ENCODE measurements at regions not wholly inside any gene's neighbourhood (a gene's known extent, or its start where the extent isn't known, plus 50 kb on each side); places are given as distances from the start of the nearest gene placed in this dataset.

DNA sequence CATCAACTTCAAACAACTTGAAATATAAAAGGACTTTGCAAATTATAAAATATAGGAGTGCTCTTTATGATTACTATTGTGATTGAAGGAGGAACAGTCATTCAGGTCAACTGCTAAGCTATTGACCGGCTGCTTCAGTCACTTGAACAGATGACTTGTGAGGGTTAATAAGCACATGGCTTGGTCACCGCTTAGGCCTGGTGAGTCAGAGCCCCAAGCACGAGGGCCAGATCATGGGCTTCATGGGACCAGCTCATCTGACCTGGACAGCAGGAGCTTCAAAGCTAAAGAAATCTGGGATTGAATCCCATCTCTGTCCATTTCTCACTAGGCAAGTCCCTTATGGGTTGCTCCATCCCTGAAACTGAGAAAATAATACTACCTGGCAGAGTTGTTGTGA is 60.4 kb upstream of the ADO start:
- no peak for DNase-seq (ENCODE audit: extremely low read depth, insufficient read length)
- Histone ChIP-seq H3K36me3 (ENCODE audit: control insufficient read depth, insufficient read depth, low read length) (no peaks in the 10 kb centered on the region), H3K4me3 (replicated peaks; ENCODE audit: low read depth, low read length) (no peak overlapping the region), H3K27me3 (replicated peaks; ENCODE audit: control insufficient read depth, insufficient read depth, low read length) (no peaks in the 10 kb centered on the region)
- TF ChIP-seq CTCF (IDR thresholded peaks at IDR 0.05; ENCODE audit: insufficient read depth, low read length, poor library complexity, severe bottlenecking) = no peak

GRCh38 chr10:62745581-62745980 is 58.9 kb upstream of the ADO start:
- Histone ChIP-seq H3K4me3 (replicated peaks; ENCODE audit: low read depth, low read length) (no peak overlapping the region), H3K36me3 (ENCODE audit: control insufficient read depth, insufficient read depth, low read length) (no peaks in the 10 kb centered on the region), H3K27me3 (replicated peaks; ENCODE audit: control insufficient read depth, insufficient read depth, low read length) (no peaks in the 10 kb centered on the region)
- no peak for DNase-seq (ENCODE audit: extremely low read depth, insufficient read length)
- TF ChIP-seq CTCF (IDR thresholded peaks at IDR 0.05; ENCODE audit: insufficient read depth, low read length, poor library complexity, severe bottlenecking) = no peak

DNA sequence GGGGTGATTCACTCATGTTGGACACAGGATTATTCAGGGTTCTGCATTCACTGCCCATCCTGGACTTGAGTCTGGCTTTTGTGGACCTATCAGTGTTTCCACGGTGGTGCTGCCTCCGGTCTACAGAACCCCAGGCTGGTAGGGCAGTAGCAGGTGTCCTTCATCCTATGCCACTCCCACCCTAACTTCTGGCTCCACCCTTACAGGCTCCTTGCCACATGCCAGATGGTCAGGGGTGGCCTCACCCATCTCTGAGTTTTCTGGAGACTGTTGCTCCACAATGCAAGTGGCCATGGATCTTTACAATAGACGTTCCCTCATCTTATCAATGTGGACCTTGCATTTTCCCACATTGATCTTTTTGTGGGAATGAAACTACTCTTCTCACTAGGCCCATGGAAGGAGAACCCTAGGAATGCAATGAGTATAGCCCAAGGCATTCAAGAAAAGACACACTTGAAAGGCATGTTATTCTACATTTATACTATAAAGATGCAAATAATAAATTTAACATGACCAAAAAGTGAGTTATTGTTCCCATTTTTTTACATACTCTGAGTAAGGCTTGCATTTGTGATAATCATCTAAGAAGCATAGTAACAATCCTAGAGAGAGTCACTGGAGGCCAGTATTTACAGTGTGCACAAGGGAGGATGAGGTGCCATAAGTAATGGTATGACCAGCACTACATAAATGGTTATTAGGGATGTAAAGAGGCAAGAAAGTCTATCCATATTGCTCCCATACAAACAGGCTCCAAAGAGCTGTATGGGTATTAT is 57.4 kb upstream of the ADO start:
- no peak for DNase-seq (ENCODE audit: extremely low read depth, insufficient read length)
- TF ChIP-seq CTCF (IDR thresholded peaks at IDR 0.05; ENCODE audit: insufficient read depth, low read length, poor library complexity, severe bottlenecking) = no peak
- no peaks in the 10 kb centered on the region for H3K36me3 ChIP-seq (ENCODE audit: control insufficient read depth, insufficient read depth, low read length)
- H3K27me3 ChIP-seq (replicated peaks; ENCODE audit: control insufficient read depth, insufficient read depth, low read length) = no peaks in the 10 kb centered on the region
- no peak overlapping the region for H3K4me3 ChIP-seq (replicated peaks; ENCODE audit: low read depth, low read length)

DNA sequence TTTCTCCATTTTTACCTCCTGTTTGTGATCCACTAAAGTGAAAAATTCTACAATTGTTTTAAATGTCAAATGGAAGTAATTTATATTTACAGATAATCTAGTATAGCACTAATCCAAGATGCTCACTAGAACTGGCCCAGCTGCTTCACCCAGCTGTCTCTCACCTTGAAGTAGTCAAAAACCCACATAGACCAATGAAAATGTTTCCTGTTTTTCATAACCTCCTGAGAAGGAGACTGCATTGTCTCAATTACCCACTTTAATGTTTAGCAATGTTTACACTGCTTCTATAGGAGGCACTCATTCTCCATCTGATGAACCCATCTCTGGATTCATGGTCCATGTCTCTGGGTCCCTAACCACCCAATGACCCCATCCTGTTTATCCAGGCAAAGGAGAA is 56.1 kb upstream of the ADO start:
- DNase-seq (ENCODE audit: extremely low read depth, insufficient read length) = no peak
- Histone ChIP-seq H3K36me3 (ENCODE audit: control insufficient read depth, insufficient read depth, low read length) (no peaks in the 10 kb centered on the region), H3K27me3 (replicated peaks; ENCODE audit: control insufficient read depth, insufficient read depth, low read length) (no peaks in the 10 kb centered on the region), H3K4me3 (replicated peaks; ENCODE audit: low read depth, low read length) (no peak overlapping the region)
- no peak for TF ChIP-seq CTCF (IDR thresholded peaks at IDR 0.05; ENCODE audit: insufficient read depth, low read length, poor library complexity, severe bottlenecking)

- Histone ChIP-seq H3K4me3 (replicated peaks; ENCODE audit: low read depth, low read length) (no peak overlapping the region), H3K27me3 (replicated peaks; ENCODE audit: control insufficient read depth, insufficient read depth, low read length) (no peaks in the 10 kb centered on the region), H3K36me3 (ENCODE audit: control insufficient read depth, insufficient read depth, low read length) (no peaks in the 10 kb centered on the region)
- no peak for DNase-seq (ENCODE audit: extremely low read depth, insufficient read length)
- TF ChIP-seq CTCF (IDR thresholded peaks at IDR 0.05; ENCODE audit: insufficient read depth, low read length, poor library complexity, severe bottlenecking) = no peak
These were observed 55.3 kb upstream of the ADO start for GRCh38 chr10:62749093-62749683.

All from GM06990 (cell line).